NCI-H1105 treated with DMSO at 0.1 percent for 48 hours (cell line): ENCODE measurements at regions not wholly inside any gene's neighbourhood (a gene's known extent, or its start where the extent isn't known, plus 50 kb on each side); places are given as distances from the start of the nearest gene placed in this dataset.
"Not testable (repeated sequence)": the region's sequence is repeated elsewhere in the genome, so short reads cannot be mapped to it uniquely, and the experiment has no call there.

Experiments used
- DNase-seq: peaks from one replicate; lab custom pipeline; 2025; lab: John Stamatoyannopoulos, UW

GRCh38 chr5:24135536-24135935, 509.2 kb downstream of the CDH10 start:
- DNase-seq: no peak

DNA sequence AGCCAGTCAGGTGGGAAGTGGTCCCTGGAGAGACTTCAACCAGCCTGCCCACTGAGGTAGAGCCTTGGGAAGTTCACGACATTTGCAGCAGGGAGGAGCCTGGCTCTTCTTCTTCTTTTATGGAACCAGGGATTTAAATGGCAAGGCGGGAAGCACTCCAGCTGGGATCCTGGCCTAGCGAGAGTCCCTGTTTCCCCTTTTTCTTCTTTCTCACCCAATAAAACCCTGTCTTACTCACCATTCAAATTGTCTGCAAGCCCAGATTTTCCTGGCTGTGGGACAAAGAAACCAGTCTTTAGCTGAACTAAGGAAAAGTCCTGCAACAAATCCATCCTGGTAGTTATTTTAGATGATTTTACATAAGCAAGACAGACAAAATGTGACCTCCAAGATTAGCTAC, 503.7 kb downstream of the CDH10 start:
- DNase-seq: no peak

- no peak for DNase-seq
Observed at GRCh38 chr5:24142341-24142740, 502.4 kb downstream of the CDH10 start.

DNA sequence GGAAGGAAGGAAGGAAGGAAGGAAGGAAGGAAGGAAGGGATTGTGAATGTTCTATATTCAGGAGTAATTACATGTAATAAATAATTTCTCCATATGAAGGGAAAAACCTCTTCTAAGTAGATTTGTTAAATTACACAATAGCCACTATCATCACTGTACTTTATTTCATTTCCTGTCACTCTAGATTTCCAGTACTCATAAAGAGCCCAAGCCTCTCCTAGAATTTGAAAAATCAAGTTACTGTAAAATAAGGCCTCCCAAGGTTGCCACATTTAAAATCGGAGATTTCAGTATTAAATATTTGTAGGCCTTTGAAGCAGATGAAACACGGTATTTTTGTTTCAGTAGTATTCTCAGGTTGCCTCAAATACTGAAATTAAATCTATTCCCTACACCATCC, 499.0 kb downstream of the CDH10 start:
- no peak for DNase-seq

DNA sequence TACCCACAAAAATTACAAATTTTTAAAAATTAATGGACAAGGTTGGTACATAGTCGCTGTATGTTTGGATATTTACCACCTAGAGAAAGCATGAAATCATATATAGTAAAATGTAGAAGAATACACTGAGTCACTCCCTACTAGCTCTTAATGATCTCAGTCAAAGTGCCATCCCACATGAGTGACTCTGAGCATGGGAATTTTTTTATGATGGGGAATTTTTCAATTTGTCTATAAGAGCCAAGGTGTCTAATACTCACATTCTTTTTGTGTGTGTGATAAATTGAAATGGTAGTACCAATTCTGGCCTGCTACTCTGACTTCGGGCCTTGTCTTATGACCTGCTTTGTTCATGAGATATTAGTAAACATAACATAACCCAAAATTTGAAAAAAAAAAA, 483.2 kb downstream of the CDH10 start:
- no peak for DNase-seq

- no peak for DNase-seq
Observed at GRCh38 chr5:24162343-24162742, 482.4 kb downstream of the CDH10 start.

DNA sequence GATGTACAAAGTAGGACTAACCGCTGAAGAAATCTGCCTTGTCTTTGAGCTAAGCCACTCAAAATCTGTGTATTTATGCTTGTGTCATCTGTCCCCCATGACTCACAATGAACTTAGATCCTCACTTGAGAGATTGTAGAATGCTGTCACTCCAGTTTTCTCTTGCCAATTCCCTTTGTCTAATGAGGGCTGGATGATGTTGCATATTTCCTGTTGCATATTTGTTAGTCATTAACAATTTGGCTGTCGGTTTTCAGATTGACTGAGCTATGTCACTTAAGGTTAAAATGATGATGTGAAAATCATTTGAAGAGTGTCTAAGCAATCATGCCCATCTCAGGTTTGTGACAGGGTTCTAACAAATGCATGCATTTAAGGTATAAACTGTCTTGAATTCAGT, 481.7 kb downstream of the CDH10 start:
- DNase-seq: no peak

- no peak for DNase-seq
Observed at GRCh38 chr5:24167806-24168205, 477.0 kb downstream of the CDH10 start.

GRCh38 chr5:24170026-24170425, 474.8 kb downstream of the CDH10 start:
- DNase-seq: no peak

- not testable (repeated sequence) for DNase-seq
Observed at GRCh38 chr5:24170930-24171329, 473.8 kb downstream of the CDH10 start.

DNA sequence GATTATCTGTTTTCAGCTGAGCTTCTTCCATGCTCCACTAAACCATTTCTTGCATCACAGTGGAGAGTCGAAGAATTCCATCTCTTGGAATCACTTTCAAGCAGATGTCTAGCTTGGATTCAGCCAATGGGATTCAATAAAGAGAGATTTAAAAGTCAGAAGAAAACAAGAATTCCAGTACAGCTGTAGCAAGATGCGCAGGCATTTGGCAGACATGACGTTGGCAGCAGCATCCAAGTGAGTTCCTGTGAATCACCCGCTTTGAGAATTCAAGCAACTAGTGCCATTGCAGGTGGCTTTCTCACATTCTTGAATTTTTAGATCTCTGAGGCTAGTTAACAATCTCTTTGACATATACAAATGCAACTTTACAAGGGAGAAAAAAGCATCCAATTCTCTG, 467.0 kb downstream of the CDH10 start:
- no peak for DNase-seq

DNA sequence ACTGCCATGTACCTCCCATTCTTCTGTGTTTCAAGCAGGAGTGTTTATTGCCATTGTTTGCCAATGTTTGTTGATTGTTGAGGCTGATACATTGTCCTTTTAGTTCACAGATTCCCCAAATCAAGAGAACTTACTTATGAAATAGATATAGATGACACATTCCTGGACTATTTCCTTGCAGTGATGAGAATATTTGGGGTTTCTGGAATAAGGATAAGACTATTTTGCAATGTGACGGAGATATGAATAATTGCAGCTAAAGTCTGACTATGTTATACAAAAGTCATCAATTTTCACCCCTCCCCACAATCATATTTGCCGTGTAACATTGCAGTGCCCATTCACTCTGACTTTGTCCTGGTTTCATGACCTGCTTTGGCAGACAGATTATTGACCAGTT, 460.8 kb downstream of the CDH10 start:
- DNase-seq: no peak

GRCh38 chr5:24188216-24188925, 456.4 kb downstream of the CDH10 start:
- DNase-seq: no peak

DNA sequence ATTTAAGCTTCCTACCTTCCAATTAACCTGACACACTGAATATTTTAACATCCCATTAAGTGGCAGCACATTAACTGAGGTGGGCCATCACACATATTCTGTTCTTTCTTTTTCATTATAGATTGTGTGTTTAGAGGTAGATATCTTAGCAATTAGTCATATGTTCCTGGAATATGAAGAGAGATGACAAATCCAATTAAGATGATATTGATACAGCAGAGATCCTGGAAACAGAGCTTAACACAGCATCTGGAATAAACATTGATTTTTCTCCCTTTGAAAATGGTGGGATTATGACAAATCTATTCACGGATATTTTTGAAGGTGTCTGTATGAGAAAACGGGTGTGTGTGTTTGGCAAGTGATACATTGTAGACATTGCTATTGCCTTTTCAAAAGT, 448.0 kb downstream of the CDH10 start:
- no peak for DNase-seq

- DNase-seq: no peak
Observed at GRCh38 chr5:24208686-24209106, 436.1 kb downstream of the CDH10 start.

DNA sequence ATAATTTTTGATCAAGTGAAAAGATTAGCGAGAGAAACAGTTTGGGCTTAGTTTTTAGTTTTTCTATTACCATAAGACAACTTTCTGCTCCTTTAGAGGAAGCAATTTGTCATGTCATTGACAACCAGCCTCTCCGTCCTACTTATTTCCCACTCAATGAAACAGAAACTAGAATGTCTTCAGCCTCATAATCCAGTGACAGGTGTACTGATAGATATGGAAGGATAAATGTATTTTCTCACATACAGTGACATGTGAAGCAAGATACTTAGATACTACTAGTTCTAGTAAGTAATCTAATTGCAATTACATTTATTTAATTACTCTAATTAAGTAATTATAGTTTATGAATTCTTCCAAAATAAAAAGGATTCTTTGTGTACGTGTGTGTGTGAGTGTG, 429.7 kb downstream of the CDH10 start:
- DNase-seq: peak; percentile 16

GRCh38 chr5:24222876-24223275, 421.9 kb downstream of the CDH10 start:
- no peak for DNase-seq

GRCh38 chr5:24225051-24225450, 419.7 kb downstream of the CDH10 start:
- no peak for DNase-seq

DNA sequence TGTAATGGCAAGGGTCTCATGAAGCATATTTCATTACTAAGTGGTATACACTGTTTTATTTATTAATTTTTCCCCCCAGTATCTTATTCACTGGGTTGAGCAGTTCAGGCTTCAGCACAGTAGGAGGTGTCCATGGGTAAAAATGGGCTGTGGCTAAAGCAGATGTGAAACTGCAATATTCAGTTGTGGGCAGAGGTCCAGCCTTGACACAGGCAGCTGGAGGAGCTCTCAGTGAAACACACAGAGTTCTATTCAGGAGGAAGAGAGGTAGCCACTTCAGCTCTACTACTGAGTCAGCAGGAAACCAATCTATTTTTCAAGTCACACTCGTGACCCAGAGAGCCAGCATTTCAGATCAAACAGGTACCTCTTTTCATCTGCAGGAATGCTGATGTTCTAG, 418.3 kb downstream of the CDH10 start:
- no peak for DNase-seq

- DNase-seq: not testable (repeated sequence)
Observed at GRCh38 chr5:24227881-24228280, 416.9 kb downstream of the CDH10 start.

DNA sequence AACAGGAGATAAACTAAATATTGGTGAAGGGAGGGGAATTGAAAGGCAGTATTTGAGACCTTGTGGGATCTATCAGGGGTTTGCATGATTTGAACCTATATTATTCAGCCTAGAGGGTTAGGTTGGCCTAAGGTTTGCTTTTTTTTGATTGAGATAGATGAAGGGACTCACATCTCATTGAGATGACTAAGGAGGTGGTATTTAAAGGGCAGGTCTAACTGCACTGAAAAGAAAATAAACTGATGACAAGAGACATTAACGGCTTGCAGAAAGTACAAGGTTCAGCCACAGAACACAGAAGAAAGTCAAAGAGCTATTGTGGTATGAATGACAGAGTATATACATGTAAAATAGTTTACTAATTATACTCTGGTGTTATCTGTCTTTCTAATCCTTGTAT, 412.7 kb downstream of the CDH10 start:
- DNase-seq: no peak

GRCh38 chr5:24232929-24233498, 411.8 kb downstream of the CDH10 start:
- DNase-seq: peak; percentile 7

DNA sequence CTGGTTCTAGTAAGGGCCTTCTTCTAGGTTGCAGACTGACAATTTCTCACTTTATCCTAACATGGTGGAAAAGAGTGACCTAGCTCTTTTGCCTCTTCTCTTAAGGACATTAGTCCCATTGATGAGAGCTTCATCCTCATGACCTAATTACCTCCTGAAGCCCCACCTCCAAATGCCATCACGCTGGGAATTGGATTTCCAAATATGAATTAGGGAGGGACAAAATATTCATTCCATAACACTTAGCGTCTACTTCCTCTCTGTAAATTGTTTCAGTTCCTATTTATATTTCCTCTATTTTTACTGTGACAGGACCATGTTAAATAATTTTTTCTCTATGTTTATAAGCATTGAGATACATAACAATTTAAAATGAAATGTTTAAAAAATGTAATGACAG, 408.8 kb downstream of the CDH10 start:
- no peak for DNase-seq

- DNase-seq: no peak
Observed at GRCh38 chr5:24245821-24246220, 399.0 kb downstream of the CDH10 start.
